ENCODE measurements at regions not wholly inside any gene's neighbourhood (a gene's known extent, or its start where the extent isn't known, plus 50 kb on each side); places are given as distances from the start of the nearest gene placed in this dataset.
A peak's percentile ranks its signal among the peaks of the same experiment; 100 is the strongest.

DNA sequence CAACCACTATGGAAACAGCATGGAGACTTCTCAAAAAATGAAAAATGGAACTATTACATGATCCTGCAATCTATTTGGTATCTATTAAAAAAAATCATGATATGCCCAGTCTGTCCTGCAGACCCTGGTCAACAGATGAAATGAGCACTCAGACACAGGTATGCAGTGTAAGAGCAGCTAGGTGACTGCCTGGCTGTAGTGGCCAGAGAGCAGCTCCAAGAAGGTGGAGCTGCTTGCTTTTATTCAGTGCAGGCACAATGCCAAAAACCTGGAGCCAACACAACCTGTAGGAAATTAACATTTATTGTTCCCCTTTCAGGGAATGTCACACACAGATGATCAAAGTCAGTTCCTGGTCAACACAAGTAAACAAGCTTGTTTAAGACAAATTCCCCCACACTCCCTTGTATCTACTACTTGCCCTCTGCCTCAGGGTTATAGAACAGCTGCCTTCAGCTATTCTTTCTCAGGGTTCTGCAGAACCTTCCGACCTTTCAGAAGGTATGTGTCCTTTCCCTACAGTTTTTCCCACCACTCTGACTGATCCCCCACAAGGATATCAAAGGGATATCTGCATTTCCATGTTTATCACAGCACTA is 933.7 kb upstream of the SLITRK5 start:
- no peak for DNase-seq

DNA sequence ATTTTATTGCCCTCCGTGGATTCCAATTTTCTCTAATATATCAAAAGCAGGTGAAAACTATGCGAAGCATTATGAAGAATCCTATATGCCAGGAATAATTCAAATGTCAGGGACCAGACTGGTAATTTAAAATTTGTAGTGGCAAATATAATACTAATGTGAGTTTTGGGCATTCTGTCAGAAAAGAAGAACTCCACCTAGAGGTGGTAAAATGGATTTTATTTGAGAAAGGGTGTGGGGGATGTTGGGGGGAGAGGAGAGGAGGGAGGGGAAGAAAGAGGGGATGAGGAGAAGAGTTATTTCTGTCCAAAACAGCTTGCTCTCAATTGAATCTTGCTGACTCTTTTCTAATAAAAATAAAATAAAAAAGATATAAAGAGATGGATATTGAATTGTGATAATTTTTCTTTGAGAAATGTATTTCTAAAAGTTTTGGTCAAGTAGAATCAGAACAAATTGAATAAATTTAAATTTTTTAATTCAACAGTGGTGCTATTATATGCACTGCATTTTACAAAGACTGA is 929.3 kb upstream of the SLITRK5 start:
- no peak for DNase-seq

DNA sequence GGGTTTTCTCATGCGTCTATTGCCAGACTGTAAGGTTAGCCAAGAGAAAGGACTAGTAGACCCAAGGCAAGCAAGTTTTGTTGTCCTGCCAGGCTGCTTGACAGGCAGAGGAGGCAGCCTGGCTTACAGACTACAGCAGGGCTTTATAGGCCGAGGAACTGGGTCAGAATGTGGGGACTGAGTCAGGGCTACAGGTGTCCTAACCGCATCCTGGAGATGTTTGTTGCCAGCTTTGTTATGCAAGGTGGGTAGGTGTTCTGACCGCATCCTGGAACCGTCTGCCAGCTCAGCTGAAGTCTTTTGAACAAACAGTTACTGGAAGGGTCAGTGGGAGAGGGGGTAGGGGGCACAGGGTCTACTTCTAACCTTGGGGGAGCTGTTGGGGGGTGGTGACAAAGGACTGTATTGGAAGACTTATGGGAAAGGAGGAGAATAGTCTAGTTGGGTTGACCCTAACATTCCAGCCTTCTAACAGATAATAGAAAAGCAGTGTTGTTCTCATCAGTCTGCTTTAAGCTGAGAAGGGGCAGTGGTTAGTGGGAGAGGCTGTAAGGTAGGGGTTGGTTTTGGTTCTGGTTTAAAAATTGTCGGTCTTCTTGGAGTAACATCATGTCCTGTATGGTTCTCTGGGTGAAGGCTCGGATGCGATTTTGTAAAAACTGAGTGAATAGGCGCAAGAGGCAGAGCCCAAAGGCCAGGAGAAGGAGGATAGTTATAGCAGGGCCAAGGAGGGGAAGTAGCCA is 913.8 kb upstream of the SLITRK5 start:
- DNase-seq: no peak

DNA sequence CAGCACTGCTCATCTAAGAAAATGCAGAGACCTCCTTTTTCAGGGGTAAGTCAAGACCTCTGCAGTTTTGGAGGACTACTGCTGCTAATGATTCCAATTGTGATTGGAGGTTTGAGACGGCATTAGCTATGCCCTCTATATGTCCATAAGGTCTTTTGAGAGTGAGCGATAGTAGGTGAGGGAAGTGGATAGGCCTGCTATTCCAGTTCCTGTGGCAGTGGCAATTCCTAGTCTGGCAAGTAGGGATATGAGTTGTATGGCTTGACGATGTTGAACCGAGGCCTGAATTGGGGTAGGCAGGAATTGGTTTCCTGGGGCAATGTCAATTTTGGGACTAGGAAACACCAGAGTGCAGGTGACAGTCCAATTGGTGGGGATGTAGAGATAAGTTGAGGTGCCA is 913.1 kb upstream of the SLITRK5 start:
- no peak for DNase-seq

DNA sequence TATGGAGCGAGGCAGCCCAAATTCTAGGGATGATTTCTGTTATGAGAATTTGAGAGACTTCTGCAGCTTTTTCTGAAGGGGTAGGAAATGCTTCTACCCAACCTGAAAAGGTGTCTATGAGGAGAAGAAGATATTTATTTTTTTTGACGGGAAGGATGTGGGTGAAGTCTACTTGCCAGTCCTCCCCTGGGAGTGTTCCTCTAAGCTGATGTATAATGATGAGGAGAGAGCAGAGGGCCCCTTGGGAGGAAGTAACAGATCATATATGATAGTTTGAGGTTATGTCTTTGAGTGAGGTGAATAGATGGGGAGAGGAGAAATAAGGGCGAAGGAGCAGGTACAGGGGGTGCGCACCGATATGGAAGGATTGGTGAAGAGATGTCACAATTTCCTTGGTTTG is 910.6 kb upstream of the SLITRK5 start:
- no peak for DNase-seq

DNA sequence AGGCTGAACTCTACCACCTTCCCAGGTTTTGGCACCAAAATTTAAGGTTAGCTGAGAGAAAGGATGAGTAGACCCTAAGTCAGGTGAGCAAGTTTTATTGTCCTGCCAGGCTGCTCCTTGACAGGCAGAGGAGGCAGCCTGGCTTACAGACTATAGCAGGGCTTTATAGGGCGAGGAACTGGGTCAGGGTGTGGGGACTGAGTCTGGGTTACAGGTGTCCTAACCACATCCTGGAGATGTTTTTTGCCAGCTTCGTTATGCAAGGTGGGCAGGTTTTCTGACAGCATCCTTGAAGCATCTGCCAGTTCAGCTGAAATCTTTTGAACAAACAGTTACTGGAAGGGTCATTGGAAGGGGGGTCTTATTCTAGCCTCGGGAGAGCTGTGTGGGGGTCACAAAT is 905.7 kb upstream of the SLITRK5 start:
- no peak for DNase-seq

DNA sequence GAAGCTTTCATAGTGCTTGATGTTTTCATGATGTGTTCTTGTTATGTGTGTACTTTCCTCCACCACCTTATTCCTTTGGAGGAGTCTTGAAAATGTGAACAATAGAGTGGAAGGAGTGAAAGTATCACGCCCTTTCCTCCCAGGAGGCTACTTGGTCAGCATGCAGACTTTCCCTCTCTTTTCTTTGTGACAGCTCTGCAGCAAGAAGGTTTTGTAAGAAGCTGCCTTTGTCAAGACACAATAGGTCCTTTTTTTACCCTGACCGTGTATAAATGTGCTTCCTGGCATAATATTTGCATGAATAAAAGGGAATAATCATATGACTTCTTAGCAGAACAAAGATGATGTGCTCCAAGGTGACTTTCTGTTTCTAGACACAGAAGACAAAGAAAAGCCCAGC is 882.6 kb upstream of the SLITRK5 start:
- DNase-seq: no peak

DNA sequence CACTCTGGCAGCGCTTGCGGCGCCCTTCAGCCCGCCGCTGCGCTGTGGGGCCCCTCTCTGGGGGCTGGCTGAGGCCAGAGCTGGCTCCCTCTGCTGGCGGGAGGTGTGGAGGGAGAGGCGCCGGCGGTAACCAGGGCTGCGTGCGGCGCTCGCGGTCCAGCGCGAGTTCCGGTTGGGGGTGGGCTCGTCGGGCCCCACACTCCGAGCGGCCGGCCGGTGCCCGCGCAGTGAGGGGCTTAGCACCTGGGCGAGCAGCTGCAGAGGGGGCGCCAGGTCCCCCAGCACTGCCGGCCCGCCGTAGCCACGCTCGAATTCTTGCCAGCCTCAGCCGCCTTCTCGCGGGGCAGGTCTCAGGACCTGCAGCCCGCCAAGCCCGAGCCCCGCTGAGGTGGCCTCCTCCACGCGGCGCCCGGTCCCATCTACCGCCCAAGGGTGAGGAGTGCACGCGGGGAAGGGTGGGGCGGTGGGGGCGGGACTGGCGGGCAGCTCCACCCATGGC is 879.0 kb upstream of the SLITRK5 start:
- no peak for DNase-seq

DNA sequence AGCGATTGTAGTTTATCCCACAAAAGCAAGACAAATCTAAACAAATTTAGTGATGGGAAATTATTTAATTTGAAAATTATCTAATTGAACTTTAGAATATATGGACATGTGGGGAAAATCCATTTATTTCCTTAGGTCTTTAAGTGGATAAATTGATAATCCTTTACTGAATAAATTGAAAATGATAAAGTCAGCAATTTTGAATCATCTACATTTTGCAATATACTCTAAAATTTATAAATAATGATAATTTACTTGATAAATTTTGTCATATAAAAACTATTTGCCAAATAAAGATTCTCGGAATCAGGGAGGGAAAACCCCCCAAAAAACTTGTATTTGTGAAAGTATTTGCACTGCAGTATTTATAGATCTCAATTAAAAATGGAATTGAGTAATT is 875.3 kb upstream of the SLITRK5 start:
- DNase-seq: no peak

DNA sequence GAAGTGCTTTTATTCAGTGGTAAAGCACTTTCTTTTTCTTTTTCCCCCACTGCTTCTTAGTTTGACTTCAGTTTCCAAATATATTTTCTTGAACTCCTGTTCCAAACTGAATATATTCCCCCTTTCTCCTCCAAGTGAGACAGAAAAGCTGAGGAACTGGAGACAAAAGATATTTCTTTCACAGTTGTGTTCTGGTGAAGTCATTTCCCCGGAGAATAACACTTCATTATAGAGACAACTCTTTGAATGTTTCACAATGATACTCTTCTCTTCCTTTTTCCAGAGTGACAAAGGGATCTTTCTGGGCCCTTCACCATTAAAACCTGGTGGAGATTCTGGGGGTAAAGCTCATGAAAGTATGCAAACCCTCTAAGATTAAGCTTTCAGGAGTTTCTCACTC is 860.8 kb upstream of the SLITRK5 start:
- no peak for DNase-seq

DNA sequence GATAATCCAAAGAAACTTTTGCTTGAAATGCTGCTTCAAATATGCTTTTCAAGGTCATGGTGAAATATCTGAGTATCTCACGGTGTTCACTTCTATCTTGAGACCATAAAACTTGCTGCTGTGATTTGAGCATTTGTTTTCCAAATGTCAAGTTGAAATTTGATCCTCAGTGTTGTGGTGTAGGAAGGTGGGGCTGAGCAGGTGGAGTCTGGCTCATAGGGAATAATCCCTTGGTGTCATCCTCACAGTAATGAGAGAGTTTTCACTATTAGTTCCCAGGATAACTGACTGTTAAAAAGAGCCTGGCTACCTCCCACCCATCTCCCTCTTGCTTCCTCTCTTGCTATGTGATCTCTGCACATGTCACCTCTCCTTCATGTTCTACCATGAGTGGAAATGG is 858.0 kb upstream of the SLITRK5 start:
- no peak for DNase-seq

DNA sequence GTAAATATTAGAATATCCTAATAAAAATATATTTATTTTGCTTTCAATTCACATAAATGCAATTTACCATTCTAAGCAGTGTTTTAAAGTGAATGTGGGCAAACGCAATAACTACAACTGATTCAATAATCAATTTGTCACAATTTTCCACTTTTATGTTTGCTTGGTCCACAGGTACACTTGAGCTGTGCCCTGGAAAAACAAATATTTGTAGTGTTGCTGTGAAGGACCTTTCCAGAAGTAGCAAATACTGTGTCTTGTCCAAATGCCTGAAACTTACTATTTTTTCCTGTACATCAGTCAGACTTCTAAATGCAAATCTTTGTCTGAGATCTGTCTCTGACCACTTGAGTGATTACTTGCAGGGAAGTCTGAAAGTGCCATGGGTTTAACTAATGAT is 845.8 kb upstream of the SLITRK5 start:
- DNase-seq: no peak

DNA sequence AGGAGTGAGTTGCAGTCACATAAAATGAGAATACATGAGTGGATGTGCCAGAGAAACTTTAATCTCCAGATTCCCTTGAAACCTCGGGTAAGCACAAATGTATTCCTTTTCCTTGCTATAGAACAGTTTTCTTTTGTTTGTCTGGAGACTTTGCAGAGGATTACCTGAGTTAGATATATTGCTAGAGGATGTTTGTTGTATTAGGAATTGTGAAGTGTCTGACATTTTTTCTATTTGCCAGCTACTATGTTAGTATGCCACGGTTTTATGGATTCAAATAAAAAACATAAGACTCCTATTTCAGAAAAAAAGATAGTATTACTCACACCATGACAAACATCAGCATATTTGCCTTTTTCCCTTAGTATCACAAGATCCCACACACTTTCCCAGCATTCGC is 844.9 kb upstream of the SLITRK5 start:
- DNase-seq: no peak

DNA sequence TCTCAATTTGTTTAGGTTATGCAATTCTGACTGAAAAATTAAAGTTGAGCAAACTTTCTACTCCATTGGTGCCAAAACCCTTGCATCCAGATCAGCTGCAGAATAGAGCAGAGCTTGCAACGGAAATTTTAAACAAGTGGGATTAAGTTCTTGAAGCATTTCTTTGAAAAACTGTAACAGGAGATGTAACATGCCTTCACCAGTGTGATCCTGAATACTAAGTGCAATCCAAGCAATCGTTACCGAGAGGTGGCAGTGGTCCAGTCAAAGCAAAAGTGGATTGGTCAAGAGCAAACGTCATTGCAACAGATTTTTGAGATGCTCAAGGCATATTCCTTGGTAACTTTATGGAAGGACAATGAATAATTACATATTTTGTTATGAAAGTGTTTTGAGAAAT is 841.1 kb upstream of the SLITRK5 start:
- no peak for DNase-seq

DNA sequence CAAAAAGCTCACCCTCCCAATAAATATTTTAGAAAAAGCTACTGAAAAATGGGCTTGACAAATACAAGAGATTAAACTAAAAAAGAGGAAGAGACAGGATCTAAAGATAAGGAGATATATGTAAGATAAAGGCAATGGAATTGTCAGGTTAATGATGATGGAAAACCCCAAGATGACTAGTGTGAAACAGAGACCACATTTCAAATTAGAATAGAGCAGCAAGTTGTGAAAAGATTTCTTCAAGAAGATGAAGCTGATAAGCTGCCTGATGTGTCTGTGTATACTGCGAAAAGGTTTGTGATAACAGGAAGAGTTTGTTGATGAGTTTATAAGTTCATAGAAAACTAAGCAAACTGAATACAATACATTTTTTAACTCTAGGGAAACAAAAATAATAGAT is 840.1 kb upstream of the SLITRK5 start:
- no peak for DNase-seq

DNA sequence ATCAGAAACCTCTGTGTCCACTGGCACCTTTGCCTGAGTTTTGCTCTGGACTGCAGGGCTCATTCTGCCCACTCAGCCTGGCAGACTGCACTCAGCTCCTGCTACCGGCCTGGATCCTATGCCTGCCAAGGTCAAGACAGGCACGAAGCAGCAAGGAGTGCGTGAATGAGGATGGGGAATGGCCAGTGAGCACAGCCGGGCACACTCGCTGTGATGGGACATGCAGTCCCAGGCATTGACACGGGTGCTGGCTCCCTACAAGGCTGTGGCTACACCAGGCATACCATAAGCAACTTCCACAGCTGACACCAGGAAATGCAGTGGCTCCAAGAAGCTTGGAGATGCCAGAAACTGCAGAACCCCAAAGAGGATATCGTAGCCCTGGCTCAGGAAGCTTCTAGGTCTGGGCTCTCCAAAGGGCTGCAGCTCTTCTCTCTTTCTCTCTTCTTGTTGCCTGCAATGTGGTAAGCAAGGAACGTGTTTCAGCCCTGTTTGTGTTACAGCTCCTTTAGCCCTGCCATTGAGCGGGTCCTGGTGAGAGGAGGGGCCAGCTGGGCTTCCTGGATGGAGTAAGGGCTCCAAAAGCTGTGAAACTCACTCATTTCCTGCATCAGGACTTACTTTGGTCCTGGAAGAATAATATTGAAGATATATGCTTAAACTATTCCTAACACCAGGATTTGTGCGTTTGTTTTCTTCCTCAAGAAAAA is 832.6 kb upstream of the SLITRK5 start:
- DNase-seq: no peak

DNA sequence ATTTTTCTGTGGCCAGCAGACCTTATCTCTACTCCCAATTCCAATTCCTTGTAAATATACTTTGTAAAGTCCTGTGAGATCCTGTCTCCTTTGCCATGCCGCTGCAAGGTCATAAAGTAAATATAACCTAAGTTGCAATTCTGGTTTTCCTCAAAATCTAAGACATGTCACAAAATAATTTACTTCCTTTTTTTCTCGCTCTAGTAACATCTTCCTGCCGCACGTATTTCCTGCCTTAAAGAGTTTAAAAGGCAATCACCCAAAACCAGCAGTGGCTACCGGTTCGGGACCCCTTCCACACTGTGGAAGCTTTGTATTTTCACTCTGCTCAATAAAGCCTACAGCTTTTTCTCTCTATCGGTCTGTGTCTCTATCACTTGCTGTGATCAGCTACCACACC is 832.0 kb upstream of the SLITRK5 start:
- DNase-seq: no peak

DNA sequence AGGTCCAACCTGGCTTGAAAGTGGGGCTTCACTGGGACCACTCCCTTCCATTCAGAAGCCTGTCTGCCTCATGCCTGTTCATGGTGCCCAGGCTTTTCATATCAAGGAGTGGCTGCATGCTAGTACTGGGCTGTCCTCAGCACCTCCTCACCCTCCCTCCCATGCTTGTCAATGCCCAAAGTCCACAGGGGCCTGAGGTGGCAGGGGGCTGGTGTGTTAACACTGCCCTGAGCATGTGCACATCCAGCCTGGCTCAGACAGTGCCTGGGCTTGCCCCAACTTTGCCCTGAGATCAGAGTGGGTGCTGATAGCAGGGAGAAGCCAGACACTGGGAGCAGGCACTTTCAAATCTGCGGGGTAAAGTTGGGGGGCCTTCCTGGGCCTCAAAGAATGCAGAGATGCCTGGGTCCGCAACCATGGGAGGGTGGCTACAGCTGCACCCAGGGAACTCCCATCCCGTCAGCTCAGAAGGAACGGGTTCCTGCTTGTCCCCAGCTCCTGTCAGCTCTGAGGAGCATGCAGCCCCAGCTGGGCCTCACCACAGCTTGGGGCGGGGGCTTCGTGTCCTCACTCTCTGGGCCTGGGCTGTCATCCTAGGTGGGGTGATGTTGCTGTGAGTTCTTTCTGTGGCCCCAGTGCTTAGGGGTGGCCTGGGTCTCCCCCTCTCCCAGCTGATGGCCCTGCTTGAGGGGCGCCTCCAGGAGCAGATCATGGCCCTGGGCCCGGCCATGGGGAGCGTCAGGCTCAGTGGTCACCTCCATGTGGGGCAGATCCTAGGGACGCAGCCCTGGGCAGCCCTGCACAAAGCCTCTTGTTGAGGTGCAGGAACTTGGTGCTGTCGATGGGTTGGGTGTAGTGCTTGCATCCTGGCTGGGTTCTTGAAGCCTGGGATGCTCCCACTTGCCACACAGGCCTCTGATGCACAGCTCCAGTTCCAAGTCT is 830.6 kb upstream of the SLITRK5 start:
- no peak for DNase-seq

DNA sequence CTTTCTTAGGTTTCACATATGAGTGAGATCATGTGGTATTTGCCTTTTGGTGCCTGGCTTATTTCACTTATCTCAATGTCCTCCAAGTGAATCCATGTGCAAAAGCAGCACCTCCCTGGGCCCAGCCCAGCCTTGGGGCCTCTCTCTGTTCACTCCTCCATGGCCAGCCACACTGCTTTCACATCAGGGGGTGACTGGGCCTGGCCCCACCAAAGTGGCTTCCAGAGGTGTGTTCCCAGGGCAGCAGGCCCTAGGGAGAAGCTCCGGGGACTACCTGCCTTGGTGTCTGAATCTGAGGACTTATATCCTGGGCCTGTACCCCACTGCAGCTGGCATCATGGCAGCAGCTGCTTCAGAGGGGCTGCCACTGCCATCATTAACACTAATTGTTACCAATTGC is 829.9 kb upstream of the SLITRK5 start:
- no peak for DNase-seq

DNA sequence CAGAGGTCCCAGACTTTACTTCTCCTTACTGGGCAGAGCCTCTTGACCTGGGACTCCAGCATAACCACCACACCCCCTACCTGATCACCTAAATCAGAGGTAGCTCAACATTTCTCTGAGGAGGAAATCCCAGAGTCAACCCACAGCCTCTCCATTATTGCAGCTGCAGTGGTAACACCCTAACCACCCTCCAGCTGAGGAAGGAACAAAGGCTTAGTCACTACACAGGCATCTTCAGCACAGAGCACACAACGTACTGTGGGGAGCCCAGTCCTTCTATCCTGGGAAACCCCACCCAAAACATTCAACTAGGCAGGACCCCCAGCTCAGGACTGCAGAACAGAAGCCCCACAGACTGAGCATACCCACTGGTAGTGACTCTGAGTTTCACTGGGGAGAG is 824.7 kb upstream of the SLITRK5 start:
- DNase-seq: no peak

DNA sequence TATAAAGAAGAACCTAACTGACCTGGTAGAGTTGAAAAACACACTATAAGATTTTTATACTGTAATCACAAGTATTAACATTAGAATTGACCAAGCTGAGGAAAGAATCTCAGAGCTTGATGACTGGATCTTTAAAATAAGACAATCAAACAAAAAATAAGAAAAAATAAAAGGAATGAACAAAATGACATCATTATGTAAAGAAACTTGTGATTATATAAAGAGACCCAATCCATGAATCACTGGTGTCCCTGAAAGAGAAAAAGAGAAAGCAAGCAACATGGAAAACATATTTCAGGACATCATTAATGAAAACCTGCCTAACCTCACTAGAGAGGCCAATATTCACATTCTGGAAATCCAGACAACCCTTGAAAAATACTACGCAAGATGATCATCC is 822.5 kb upstream of the SLITRK5 start:
- no peak for DNase-seq

DNA sequence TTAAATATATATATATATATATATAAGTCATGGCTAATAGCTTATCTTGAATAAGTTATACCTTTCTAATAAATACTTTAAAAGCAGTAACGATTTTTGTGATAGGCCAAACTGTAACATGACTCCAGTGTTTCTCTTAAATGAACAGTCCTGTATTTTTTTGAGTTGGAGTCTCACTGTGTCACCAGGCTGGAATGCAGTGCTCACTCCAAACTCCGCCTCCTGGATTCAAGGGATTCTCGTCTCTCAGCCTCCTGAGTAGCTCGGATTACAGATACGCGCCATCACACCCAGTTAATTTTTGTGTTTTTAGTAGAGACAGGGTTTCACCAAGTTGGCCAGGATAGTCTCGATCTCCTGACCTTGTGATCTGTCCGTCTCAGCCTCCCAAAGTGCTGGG is 814.2 kb upstream of the SLITRK5 start:
- DNase-seq: peak; percentile 10
